ENCODE measurements at regions not wholly inside any gene's neighbourhood (a gene's known extent, or its start where the extent isn't known, plus 50 kb on each side); places are given as distances from the start of the nearest gene placed in this dataset.

GRCh38 chr6:166691199-166691598 lies 64.1 kb upstream of the RPS6KA2 start:
- TF ChIP-seq CTCF (conservative IDR thresholded peaks at IDR 0.05; ENCODE audit: low read length) = no peak
- TF ChIP-seq EZH2phosphoT487 (IDR thresholded peaks at IDR 0.05; ENCODE audit: borderline replicate concordance) = no peak

Data from Loucy (cell line).